GM12865 (cell line): ENCODE measurements at regions not wholly inside any gene's neighbourhood (a gene's known extent, or its start where the extent isn't known, plus 50 kb on each side); places are given as distances from the start of the nearest gene placed in this dataset.

Source experiments
- DNase-seq: peaks from one replicate; pipeline ENCODE4 v3.0.0; 2010; ENCODE audit warnings: low read depth
- H3K4me3 ChIP-seq: 2 replicates; pipeline ENCODE4 v1.5.1; 2011; ENCODE audit warnings: mild to moderate bottlenecking, low read depth, low read length, control low read depth
- CTCF ChIP-seq: IDR thresholded peaks from 2 replicates; pipeline ENCODE4 v1.5.1; 2011; ENCODE audit warnings: low read length, control low read depth, low read depth, inconsistent platforms; ENCODE audit not compliant: insufficient read depth; ENCODE audit errors: missing control alignments

GRCh38 chr5:67292201-67292940 lies 95.8 kb upstream of the CD180 start:
- TF ChIP-seq CTCF, result no peak
- DNase-seq, result no peak

GRCh38 chr5:67291671-67292070 lies 95.1 kb upstream of the CD180 start:
- TF ChIP-seq CTCF, result no peak
- no peak for DNase-seq
- no peak overlapping the region for H3K4me3 ChIP-seq

More at GRCh38 chr5:67292201-67292940, 95.8 kb upstream of the CD180 start:
- no peak overlapping the region for H3K4me3 ChIP-seq

- no peak overlapping the region for H3K4me3 ChIP-seq
- DNase-seq, result no peak
- no peak for TF ChIP-seq CTCF
Measured at GRCh38 chr5:67291066-67291465, 94.5 kb upstream of the CD180 start.

GRCh38 chr5:67290655-67291054 lies 94.1 kb upstream of the CD180 start:
- no peak overlapping the region for H3K4me3 ChIP-seq
- DNase-seq, result no peak
- TF ChIP-seq CTCF, result no peak

GRCh38 chr5:67289763-67290521 lies 93.3 kb upstream of the CD180 start:
- no peak for DNase-seq
- no peak overlapping the region for H3K4me3 ChIP-seq
- TF ChIP-seq CTCF, result no peak

- DNase-seq, result no peak
- no peak for TF ChIP-seq CTCF
- no peak overlapping the region for H3K4me3 ChIP-seq
Measured at GRCh38 chr5:67287510-67288268, 91.1 kb upstream of the CD180 start.
